ENCODE measurements at regions not wholly inside any gene's neighbourhood (a gene's known extent, or its start where the extent isn't known, plus 50 kb on each side); places are given as distances from the start of the nearest gene placed in this dataset.

- TF ChIP-seq POLR2A (IDR thresholded peaks at IDR 0.05; ENCODE audit: low read depth, low read length) = no peak
- no peak for TF ChIP-seq TAF1 (IDR thresholded peaks at IDR 0.05; ENCODE audit: borderline replicate concordance, low read depth, low read length)
- no peak for TF ChIP-seq POLR2AphosphoS5 (IDR thresholded peaks at IDR 0.05; ENCODE audit: low read depth, low read length)
- DNase-seq (ENCODE audit: insufficient read length) (no peak), FAIRE-seq (no peak)
These were observed 951.6 kb downstream of the DIPK2A start for GRCh38 chr3:144923046-144923775.

- no peak for FAIRE-seq
- TF ChIP-seq TAF1 (IDR thresholded peaks at IDR 0.05; ENCODE audit: borderline replicate concordance, low read depth, low read length) (no peak), POLR2AphosphoS5 (IDR thresholded peaks at IDR 0.05; ENCODE audit: low read depth, low read length) (no peak), POLR2A (IDR thresholded peaks at IDR 0.05; ENCODE audit: low read depth, low read length) (no peak)
- no peak for DNase-seq (ENCODE audit: insufficient read length)
These were observed 958.8 kb downstream of the DIPK2A start for GRCh38 chr3:144930431-144930830.

GRCh38 chr3:144931590-144931989 is 960.0 kb downstream of the DIPK2A start:
- TF ChIP-seq POLR2AphosphoS5 (IDR thresholded peaks at IDR 0.05; ENCODE audit: low read depth, low read length) (no peak), TAF1 (IDR thresholded peaks at IDR 0.05; ENCODE audit: borderline replicate concordance, low read depth, low read length) (no peak), POLR2A (IDR thresholded peaks at IDR 0.05; ENCODE audit: low read depth, low read length) (no peak)
- DNase-seq (ENCODE audit: insufficient read length) = no peak
- no peak for FAIRE-seq

GRCh38 chr3:144942093-144942837 is 970.6 kb downstream of the DIPK2A start:
- no peak for FAIRE-seq
- TF ChIP-seq TAF1 (IDR thresholded peaks at IDR 0.05; ENCODE audit: borderline replicate concordance, low read depth, low read length) = no peak
- TF ChIP-seq POLR2A (IDR thresholded peaks at IDR 0.05; ENCODE audit: low read depth, low read length) = no peak
- TF ChIP-seq POLR2AphosphoS5 (IDR thresholded peaks at IDR 0.05; ENCODE audit: low read depth, low read length) = no peak
- DNase-seq (ENCODE audit: insufficient read length) = no peak

- FAIRE-seq = no peak
- TF ChIP-seq POLR2A (IDR thresholded peaks at IDR 0.05; ENCODE audit: low read depth, low read length) (no peak), POLR2AphosphoS5 (IDR thresholded peaks at IDR 0.05; ENCODE audit: low read depth, low read length) (no peak), TAF1 (IDR thresholded peaks at IDR 0.05; ENCODE audit: borderline replicate concordance, low read depth, low read length) (no peak)
- DNase-seq (ENCODE audit: insufficient read length) = no peak
These were observed 971.2 kb downstream of the DIPK2A start for GRCh38 chr3:144942838-144943197.

- FAIRE-seq (no peak), DNase-seq (ENCODE audit: insufficient read length) (no peak)
- no peak for TF ChIP-seq POLR2AphosphoS5 (IDR thresholded peaks at IDR 0.05; ENCODE audit: low read depth, low read length)
- TF ChIP-seq POLR2A (IDR thresholded peaks at IDR 0.05; ENCODE audit: low read depth, low read length) = no peak
- no peak for TF ChIP-seq TAF1 (IDR thresholded peaks at IDR 0.05; ENCODE audit: borderline replicate concordance, low read depth, low read length)
These were observed 976.3 kb downstream of the DIPK2A start for GRCh38 chr3:144947895-144948294.

- FAIRE-seq (no peak), DNase-seq (ENCODE audit: insufficient read length) (no peak)
- TF ChIP-seq TAF1 (IDR thresholded peaks at IDR 0.05; ENCODE audit: borderline replicate concordance, low read depth, low read length) (no peak), POLR2AphosphoS5 (IDR thresholded peaks at IDR 0.05; ENCODE audit: low read depth, low read length) (no peak), POLR2A (IDR thresholded peaks at IDR 0.05; ENCODE audit: low read depth, low read length) (no peak)
These were observed 977.1 kb downstream of the DIPK2A start for GRCh38 chr3:144948711-144949110.

- FAIRE-seq (no peak), DNase-seq (ENCODE audit: insufficient read length) (no peak)
- no peak for TF ChIP-seq POLR2A (IDR thresholded peaks at IDR 0.05; ENCODE audit: low read depth, low read length)
- TF ChIP-seq POLR2AphosphoS5 (IDR thresholded peaks at IDR 0.05; ENCODE audit: low read depth, low read length) = no peak
- TF ChIP-seq TAF1 (IDR thresholded peaks at IDR 0.05; ENCODE audit: borderline replicate concordance, low read depth, low read length) = no peak
These were observed 982.3 kb downstream of the DIPK2A start for GRCh38 chr3:144953959-144954358.

GRCh38 chr3:144957398-144958101 is 985.9 kb downstream of the DIPK2A start:
- TF ChIP-seq TAF1 (IDR thresholded peaks at IDR 0.05; ENCODE audit: borderline replicate concordance, low read depth, low read length) (no peak), POLR2AphosphoS5 (IDR thresholded peaks at IDR 0.05; ENCODE audit: low read depth, low read length) (no peak), POLR2A (IDR thresholded peaks at IDR 0.05; ENCODE audit: low read depth, low read length) (no peak)
- no peak for FAIRE-seq
- DNase-seq (ENCODE audit: insufficient read length) = no peak

GRCh38 chr3:144963810-144964209 is 992.2 kb downstream of the DIPK2A start:
- no peak for DNase-seq (ENCODE audit: insufficient read length)
- no peak for FAIRE-seq
- TF ChIP-seq TAF1 (IDR thresholded peaks at IDR 0.05; ENCODE audit: borderline replicate concordance, low read depth, low read length) (no peak), POLR2AphosphoS5 (IDR thresholded peaks at IDR 0.05; ENCODE audit: low read depth, low read length) (no peak), POLR2A (IDR thresholded peaks at IDR 0.05; ENCODE audit: low read depth, low read length) (no peak)

- FAIRE-seq (no peak), DNase-seq (ENCODE audit: insufficient read length) (no peak)
- no peak for TF ChIP-seq POLR2A (IDR thresholded peaks at IDR 0.05; ENCODE audit: low read depth, low read length)
- no peak for TF ChIP-seq TAF1 (IDR thresholded peaks at IDR 0.05; ENCODE audit: borderline replicate concordance, low read depth, low read length)
- no peak for TF ChIP-seq POLR2AphosphoS5 (IDR thresholded peaks at IDR 0.05; ENCODE audit: low read depth, low read length)
These were observed 994.9 kb downstream of the DIPK2A start for GRCh38 chr3:144966560-144966959.
